ENCODE measurements at regions not wholly inside any gene's neighbourhood (a gene's known extent, or its start where the extent isn't known, plus 50 kb on each side); places are given as distances from the start of the nearest gene placed in this dataset.

GRCh38 chr14:104517426-104517825 is 62.1 kb upstream of the C14orf180 start:
- H3K4me3 ChIP-seq = no peak overlapping the region
- DNase-seq (no peak), ATAC-seq (no peak)
- H3K4me1 ChIP-seq = no peaks in the 10 kb centered on the region
- no peaks in the 10 kb centered on the region for H3K36me3 ChIP-seq
- peaks cover 0 to 12% (median 0%) of the 10 kb centered on the region in 7 donors for H3K27me3 ChIP-seq
- TF ChIP-seq CTCF (IDR thresholded peaks at IDR 0.05) = no peak
- peaks cover 0 to 17% (median 0%) of the 10 kb centered on the region in 11 donors for H3K9me3 ChIP-seq
- WGBS, 2 donors = 83 to 88% methylated on average over 8 of the region's 8 CpGs
- no peak overlapping the region for H3K27ac ChIP-seq
- intact Hi-C loops (cut with DNase I) = no loop called here

- DNase-seq (no peak), ATAC-seq (no peak)
- Histone ChIP-seq H3K27me3 (peaks cover 0 to 12% (median 0%) of the 10 kb centered on the region in 7 donors), H3K4me3 (no peak overlapping the region), H3K4me1 (no peaks in the 10 kb centered on the region), H3K9me3 (peaks cover 0 to 17% (median 0%) of the 10 kb centered on the region in 11 donors), H3K27ac (no peak overlapping the region), H3K36me3 (no peaks in the 10 kb centered on the region)
- intact Hi-C loops (cut with DNase I) = no loop called here
- WGBS, 2 donors = 86 to 89% methylated on average over 14 of the region's 14 CpGs
- TF ChIP-seq CTCF (IDR thresholded peaks at IDR 0.05) = no peak
These were observed 61.7 kb upstream of the C14orf180 start for GRCh38 chr14:104517867-104518266.

GRCh38 chr14:104518659-104519350 is 60.8 kb upstream of the C14orf180 start:
- no peak for DNase-seq
- H3K27ac ChIP-seq = no peak overlapping the region

GRCh38 chr14:104519721-104520120 is 59.8 kb upstream of the C14orf180 start:
- 80 to 82% methylated on average over 8 of the region's 8 CpGs for WGBS, 2 donors
- Histone ChIP-seq H3K4me3 (no peak overlapping the region), H3K36me3 (no peaks in the 10 kb centered on the region), H3K4me1 (no peaks in the 10 kb centered on the region), H3K9me3 (peaks cover 0 to 26% (median 2%) of the 10 kb centered on the region in 11 donors), H3K27ac (no peak overlapping the region), H3K27me3 (peaks cover 0 to 12% (median 0%) of the 10 kb centered on the region in 7 donors)
- no peak for DNase-seq
- TF ChIP-seq CTCF (IDR thresholded peaks at IDR 0.05) = no peak
- ATAC-seq = no peak
- intact Hi-C loops (cut with DNase I) = no loop called here

More at GRCh38 chr14:104518659-104519350, 60.8 kb upstream of the C14orf180 start:
- WGBS, 2 donors = 48 to 55% methylated on average over 18 of the region's 18 CpGs
- Histone ChIP-seq H3K4me1 (no peaks in the 10 kb centered on the region), H3K36me3 (no peaks in the 10 kb centered on the region), H3K27me3 (peaks cover 0 to 12% (median 0%) of the 10 kb centered on the region in 7 donors), H3K9me3 (peaks cover 0 to 17% (median 0%) of the 10 kb centered on the region in 11 donors), H3K4me3 (no peak overlapping the region)
- intact Hi-C loops (cut with DNase I) = no loop called here
- TF ChIP-seq CTCF (IDR thresholded peaks at IDR 0.05) = no peak
- ATAC-seq = no peak

All from heart right ventricle (tissue), 16 donors.